GM21529 (cell line): ENCODE measurements at regions not wholly inside any gene's neighbourhood (a gene's known extent, or its start where the extent isn't known, plus 50 kb on each side); places are given as distances from the start of the nearest gene placed in this dataset.
"Not testable (repeated sequence)": the region's sequence is repeated elsewhere in the genome, so short reads cannot be mapped to it uniquely, and the experiment has no call there.

Experiments used
- ATAC-seq: cut with Tn5 transposase; IDR thresholded peaks from one replicate; pipeline ENCODE4 v1.9.1; 2021; ENCODE audit not compliant: unreplicated experiment

DNA sequence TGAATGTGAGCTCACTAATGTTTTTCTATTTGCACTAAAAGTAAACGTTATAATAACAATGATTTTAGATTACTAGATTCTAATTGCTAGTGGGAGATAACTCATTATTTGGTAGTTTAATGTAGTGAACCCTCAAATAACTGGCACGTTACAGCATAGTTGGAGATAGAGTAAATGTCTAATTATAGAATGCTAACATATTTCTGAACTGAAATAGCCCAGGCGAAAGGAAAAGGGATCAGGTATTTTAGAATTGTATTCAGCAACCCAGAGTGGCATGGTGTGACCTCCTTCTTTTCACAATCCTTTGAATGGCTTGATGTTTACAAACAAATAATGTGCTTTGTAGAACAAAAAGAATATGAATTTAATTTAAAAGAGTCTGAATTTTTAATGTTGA lies 1221.2 kb downstream of the CDH8 start:
- ATAC-seq, result no peak

DNA sequence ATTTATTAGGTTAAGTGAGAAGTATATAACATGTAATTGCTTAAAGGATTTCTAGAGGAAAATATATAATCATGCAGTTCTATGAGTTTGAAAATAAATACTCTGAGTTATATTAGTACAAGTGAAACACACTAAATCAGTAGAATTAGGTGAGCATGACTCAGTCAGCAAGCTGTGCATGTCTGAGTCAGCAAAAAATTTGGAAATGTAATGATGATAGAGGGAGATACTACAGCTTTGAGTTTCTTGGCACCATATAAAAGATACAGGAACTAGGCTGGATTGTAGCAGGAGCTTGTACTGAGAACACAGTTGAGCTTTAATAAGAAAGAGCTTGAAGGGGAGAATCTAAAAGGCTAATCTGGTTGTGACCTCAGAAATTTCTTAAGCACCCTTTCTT lies 1224.6 kb downstream of the CDH8 start:
- ATAC-seq, result no peak

DNA sequence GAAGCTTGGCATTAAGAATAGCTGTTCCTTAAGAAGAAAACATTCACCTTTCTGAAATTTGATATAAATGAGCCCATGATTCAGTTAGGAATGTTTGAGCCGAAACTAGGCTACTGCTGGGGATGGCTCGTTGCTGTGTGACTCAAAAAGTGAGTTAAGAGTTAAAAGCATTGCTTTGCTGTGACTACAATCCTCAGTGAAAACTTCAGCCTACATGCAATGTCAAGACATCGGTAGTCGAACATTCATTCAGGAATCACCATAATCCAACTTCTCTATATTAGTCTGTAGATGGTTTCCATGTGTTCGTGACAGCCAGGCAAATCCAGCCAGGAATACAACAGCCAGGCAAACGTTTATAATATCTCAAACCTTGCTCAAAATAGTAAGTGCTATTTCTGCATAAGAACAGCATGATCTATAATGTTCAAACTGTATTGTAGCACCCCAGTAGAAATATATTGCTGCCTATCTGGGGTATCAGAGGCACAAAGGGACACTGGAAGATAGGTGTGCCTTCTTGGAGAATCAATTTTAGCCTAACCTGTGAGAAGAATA lies 1225.1 kb downstream of the CDH8 start:
- ATAC-seq, result no peak

DNA sequence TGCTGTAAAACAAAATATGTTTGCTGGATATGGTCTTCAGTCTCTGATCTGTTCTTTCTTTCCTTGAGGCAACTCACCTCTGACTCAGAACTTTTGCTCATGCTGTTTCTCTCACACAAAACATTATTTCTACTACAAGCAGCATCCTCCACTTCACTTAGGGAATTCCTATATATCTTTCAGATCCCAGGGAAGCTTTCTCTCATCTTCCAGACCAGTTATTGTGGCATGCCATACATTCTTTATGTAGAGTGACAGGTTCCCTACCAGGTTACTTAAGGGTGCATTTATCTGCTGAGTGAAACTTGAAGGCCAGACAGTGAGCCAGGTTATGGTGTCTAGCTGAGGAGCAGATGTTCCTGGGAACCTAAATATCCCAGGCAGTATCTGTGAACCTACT lies 1226.0 kb downstream of the CDH8 start:
- ATAC-seq, result no peak

DNA sequence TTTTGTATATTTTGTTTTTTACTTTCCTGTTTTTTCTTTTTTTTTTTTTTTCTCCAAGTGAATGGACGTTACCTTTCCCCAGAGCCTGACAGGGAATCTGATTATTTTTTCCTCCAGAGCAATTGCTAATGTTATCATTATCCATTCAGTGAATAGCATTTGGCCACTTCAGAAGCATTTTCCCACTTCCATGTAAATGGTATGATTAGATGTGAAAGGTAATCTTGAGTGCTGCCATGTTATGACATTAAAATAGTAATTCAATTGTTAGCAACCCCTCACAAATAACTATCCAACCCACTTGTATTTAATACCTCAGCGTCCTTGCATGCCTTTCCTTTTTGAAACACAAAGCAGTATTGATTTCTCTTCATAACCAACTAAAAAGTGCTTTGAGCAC lies 1243.8 kb downstream of the CDH8 start:
- ATAC-seq, result no peak

DNA sequence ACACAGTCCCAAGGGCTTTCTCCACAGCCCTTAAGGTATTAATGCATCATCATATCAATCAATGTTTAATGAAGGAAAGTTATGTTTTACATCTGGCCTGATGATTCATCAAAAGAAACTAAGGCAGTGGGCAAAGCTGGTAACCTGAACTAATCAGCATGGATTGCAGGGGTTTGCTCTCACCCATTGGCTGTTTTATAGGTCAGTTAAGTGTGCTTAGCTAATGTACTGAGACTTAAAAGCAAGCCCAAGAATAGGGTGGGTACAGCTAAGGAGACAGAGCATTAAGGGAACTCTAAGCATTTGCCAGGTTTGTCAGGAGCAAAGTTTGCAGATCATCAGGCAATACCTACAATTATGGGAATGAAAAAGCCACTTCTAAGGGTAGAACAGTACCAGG lies 1247.6 kb downstream of the CDH8 start:
- ATAC-seq, result no peak

DNA sequence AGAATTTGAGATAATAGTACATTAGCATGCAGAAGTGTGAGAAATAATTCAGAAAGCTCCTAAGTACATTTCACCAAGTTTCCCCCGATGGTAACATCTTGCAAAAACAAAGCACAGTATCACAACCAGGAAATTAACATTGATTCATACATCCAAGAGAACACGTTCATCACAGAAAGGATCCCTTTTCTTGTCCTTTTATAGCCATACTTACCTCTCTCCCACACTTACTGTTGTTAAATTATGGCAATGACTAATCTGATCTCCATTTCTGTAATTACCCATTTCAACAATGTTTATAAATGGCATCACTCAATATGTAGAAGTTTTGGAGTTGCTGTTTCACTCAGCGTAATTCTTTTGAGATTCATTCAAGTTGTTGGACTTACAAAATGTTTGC lies 1260.0 kb downstream of the CDH8 start:
- no peak for ATAC-seq

DNA sequence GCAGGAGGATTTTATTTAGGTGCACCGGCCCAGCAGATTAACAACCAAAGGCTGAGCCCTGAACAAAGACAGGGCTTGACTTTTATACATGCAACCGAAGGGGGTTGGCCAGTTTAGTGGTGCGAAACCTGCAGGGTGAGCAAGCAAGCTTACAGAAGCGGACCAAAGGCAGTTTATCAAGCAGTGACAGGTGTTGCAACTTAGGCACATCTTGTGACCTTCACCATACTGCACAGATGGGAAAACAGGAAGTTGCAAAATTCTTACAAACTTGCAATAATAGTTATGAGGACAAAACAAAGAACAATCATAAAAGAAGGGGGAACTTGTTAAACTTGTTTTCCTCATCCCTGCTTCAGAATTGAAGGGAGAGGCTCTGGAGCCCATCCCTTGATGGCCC lies 1265.1 kb downstream of the CDH8 start:
- no peak for ATAC-seq

DNA sequence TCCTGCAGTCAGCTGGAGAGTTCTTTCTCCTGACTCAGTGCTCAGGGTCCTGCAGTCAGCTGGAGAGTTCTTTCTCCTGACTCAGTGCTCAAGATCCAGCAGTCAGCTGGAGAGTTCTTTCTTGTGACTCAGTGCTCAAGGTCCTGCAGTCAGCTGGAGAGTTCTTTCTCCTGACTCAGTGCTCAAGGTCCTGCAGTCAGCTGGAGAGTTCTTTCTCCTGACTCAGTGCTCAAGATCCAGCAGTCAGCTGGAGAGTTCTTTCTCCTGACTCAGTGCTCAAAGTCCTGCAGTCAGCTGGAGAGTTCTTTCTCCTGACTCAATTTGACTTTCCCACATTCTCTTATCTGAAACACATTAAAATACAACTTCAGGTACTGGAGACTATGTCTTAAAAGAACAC lies 1265.9 kb downstream of the CDH8 start:
- not testable (repeated sequence) for ATAC-seq

DNA sequence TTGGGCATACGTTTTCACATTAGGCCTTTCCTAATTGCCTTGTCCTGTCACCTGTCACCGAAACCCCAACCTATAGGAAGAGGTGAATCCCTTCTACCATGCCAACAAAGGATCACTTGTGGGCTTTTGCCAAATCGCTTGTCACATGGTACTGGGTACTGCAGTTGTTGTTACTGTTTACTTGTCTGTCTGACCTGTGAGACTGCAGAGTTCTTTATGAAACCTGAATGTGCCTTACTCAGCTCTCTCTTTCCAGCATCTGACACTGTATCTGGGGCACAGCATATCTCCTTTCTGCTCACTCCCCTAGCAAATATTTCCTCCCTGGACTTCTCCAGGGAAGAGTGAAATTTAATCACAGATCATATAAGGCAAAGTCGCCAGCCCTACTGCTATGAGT lies 1272.4 kb downstream of the CDH8 start:
- ATAC-seq, result no peak

DNA sequence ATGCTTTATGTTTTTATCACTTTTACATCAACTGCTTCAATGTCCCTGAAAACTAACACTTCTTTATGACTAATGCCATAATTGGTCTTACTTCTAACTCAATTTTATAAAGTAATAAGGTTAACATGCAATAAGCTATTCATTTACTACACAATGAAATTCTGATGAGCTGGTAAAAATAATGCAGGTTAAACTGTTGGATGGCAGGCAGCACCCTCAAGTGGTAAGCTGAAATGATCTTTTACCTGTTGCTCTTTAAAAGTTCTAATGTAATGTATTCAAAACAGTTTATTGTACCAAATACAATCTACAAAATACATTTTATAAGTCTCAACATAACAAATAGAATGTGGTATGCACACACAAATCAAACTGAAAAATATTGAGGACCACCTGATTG lies 1280.3 kb downstream of the CDH8 start:
- ATAC-seq, result no peak

DNA sequence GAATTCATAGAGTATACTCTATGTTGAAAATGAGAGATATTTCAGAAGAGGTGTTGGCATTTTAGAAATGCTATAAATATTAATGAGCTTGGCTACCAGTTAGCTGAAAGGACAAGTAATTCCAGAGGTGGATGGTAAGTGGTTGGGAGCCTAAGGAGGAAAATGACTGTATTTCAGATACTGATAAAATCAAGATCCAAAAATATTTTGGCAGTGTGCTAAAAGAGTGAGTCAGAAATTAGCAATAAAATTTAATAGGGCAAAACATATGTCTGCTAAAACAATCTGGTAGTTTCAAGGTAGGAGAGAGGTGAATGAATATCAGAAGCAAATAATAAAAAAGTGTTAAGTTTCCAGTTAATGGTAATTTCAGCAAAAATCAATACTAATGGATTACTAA lies 1287.9 kb downstream of the CDH8 start:
- no peak for ATAC-seq

DNA sequence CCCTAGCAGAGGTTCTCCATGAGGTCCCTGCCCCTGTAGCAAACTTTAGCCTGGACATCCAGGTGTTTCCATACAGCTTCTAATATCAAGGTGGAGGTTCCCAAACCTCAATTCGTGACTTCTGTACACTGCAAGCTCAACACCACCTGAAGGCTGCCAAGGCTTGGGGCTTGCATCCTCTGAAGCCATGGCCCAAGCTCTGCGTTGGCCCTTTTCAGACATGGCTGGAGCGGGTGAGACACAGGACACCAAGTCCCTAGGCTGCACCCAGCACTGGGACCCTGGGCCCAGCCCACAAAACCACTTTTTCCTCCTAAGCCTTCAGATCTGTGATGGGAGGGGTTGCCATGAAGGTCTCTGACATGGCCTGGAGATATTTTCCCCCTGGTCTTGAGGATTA lies 1292.0 kb downstream of the CDH8 start:
- ATAC-seq, result no peak

DNA sequence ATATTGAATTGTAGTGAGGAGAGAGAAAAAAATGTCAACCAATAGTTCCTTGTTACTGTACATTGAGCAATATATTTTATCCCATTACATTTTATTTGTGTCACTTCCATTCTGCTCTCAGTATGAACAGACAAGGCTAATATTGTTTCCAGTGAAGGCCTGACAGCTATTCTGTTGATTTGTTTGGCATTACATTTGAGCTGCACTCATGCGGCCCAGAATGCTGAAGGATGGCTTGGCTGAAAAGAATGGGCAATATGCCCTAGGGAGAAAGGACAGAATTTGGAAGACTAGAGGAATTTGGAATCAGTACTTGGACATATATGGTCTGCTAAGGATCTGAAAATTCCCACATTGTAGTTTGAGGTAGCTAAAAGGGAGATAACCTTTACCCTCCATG lies 1294.4 kb downstream of the CDH8 start:
- ATAC-seq, result no peak

DNA sequence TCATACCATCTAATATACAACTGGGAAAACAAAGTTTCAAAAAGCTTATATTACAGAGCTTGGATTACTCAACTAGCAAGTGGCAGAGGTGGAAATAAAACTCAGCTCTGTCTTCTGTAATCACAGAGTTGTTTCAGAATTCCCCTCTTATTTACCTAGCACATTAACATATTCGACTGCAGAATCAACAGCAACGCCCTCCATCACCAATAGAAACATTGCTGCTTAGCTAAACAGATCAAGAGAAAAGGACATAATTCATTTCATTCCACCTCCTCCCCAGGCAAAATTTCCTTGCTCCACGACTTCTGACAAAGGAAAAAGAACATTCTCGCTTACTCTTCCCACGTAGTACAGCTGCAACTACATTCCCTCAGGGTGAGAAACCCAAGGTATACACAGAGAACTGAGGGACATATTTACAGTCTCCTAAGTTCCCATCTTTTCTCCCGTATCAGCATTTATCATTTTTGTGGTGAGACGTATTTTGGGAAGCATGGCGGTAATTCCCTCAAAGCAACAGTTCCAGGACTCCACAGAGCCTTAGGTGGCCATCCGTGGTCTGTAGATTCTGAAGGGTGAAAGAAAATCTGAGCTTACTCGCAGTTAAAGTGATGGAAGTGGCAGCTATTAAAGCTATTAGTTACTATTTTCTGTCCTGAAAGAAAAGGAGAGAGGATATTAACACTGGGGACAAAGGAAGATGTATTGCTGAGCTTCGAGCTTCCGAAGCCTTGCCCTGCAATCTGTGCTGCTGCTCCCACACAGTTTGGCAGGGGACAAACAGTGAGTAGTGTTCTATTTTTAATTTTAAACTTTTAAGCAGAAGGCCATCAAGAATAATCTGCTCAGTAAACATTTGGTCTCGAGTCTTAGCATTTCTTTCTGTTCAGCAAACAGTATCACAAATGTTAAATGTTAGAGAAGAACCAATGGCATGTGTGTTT lies 1296.2 kb downstream of the CDH8 start:
- no peak for ATAC-seq

DNA sequence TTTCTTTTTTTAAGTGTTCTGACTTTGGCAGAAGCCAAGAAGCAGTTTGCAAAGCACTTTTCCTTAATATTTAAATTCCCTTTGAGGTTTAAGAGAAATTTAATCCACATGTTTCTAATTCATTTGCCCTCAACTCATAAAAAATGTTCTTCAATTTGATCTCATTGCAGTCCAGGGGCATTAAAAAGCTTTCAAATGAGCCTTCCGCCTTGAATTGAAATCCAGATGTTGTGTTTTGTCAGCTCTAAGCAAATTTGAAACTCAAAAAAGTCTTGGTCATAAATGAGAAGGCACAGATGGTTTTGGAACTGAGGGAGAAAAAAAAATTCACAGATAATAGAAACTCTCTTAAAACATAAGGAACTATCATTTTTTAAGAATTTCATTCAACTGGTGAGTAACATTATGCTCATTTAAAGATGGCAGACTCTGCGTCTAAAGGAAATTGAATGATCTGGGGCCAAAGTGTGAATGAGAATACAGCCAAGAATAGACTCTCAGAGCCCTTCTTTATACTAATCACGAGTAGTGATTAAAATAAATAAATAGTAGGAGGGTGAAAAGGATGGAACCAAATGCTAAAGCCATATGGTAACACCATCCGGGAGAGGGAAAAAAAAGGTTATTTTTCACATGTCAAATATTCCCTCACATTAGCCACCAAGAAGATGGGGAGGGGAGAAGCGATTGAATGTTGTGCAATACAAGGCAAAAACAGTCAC lies 1304.7 kb downstream of the CDH8 start:
- ATAC-seq, result no peak

DNA sequence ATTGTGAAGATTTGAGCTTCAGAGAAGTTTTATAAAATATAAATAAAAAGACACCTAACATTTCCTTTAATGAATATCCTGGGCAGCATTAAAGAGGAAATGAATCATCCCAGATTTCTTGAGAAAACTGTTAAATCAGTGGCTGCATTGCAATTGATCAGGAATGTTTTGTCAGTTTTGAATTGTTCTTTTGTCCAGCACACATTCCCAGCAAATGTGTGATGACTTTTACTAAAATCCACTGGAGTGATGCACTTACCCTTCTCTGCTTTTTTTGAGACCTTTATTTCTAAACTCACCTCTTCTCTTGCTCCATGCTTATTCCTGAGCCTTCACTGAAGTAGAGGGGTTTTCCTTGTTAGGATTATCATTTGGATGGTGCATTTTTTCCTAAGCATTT lies 1307.2 kb downstream of the CDH8 start:
- ATAC-seq, result no peak

DNA sequence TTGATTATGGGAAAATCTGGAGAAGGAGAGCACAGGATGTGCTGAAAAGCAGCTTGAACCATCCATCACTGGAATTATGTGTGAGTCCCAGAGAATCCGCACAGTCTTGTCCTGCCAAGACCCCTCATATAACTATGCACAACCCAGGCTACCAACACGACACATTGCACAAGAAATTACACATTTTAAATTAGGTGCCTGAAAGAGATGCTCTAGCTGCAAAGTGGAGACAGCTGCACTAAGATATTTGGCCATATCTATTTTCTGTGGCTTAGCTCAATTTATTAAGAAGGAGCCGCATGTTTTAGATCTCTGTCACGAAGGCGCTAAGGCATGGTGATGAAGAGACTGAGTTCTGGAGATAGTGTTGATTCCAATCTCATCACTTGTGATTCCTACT lies 1308.4 kb downstream of the CDH8 start:
- ATAC-seq, result no peak

DNA sequence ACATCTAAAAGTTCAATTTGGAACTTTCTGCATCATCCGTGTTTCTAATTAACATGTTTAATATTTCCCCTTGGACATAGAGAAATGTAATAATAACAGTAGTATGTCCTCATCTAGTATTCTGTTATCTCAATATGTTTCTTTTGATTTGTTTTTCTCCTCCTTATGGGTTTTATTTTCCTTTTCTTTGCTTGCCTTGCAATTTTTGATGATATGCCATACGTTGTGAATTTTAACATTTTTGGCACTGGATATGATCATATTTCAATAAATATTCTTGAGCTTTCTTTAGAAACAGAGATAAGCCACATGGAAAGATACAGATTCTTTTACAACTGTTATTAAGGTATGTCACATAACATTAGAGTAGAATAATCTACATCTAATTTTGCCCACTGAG lies 1316.2 kb downstream of the CDH8 start:
- no peak for ATAC-seq

DNA sequence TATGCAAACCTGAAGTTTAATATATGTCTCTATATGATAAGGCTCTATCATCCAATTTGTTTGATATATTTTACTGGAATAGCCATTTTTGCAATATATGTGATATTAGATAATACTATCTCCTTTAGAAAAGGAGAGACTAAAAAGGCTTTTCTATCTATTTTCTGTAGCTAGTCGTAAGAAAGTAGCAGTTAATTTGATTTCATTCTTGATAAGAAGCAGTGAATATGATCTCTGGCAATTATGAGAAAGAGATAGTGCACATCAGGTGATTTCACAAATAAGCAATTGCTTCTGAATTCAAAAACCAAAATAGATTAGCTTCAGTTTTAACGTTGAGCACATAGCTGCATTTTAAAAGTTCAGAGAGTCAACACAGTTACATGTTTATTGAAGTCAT lies 1318.4 kb downstream of the CDH8 start:
- no peak for ATAC-seq

DNA sequence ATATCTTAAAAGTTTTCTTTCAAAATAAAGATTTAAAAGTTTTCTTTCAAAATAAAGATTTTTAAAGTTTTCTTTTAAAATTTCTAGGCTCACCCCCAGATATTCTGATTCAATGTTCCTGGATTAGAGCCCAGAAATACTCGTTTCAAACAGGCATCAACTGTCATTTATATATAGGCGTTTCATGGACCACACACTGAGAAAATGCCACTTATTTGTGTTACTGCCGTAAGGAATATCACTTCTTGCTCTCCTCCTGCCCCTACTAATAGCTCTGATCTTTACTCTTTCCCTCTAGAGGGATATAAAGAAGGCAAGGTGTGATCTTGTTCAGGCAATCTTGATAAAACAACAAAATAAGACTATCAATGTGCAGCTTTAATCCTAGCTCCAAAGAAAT lies 1324.1 kb downstream of the CDH8 start:
- ATAC-seq, result no peak

DNA sequence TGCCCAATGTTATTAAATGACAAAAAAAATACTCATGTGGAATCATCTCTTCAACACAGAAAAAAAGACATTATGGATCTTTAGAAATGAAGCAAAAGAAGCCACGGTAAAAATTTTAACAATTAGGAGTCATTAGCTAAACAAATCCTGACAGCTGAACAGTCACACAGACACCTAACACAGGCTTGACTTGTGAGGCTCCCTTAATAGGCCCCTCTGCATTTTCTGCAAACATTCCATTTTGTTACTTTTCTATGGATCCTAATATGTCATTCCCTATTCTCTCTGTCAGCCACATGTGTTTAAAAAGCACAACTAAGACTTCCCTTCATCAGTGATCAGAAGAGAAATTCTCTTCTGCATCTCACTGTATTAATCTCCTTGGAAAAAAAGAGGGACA lies 1331.5 kb downstream of the CDH8 start:
- no peak for ATAC-seq
